ENCODE measurements at regions not wholly inside any gene's neighbourhood (a gene's known extent, or its start where the extent isn't known, plus 50 kb on each side); places are given as distances from the start of the nearest gene placed in this dataset.

GRCh38 chr5:88393042-88393441 lies 124.4 kb upstream of the TMEM161B start:
- TF ChIP-seq CTCF (IDR thresholded peaks at IDR 0.05; ENCODE audit: insufficient read depth, low read depth, low read length), result no peak
- no peak for TF ChIP-seq EZH2 (IDR thresholded peaks at IDR 0.05; ENCODE audit: insufficient read depth, low read length)
